SK-N-SH treated with all-trans-retinoic acid at 6 μM for 48 hours (cell line): ENCODE measurements at regions not wholly inside any gene's neighbourhood (a gene's known extent, or its start where the extent isn't known, plus 50 kb on each side); places are given as distances from the start of the nearest gene placed in this dataset.

Experiments
- ATAC-seq: fragments of 200-7000 bp; cut with Tn5 transposase; 3 replicates; pipeline ENCODE4 v1.9.1; 2020; ENCODE audit warnings: mild to moderate bottlenecking, moderate library complexity
- ARNTL ChIP-seq: fragments of 450-650 bp; formaldehyde crosslinking; IDR thresholded peaks from 2 replicates; pipeline ENCODE4 v1.5.0; 2020; ENCODE audit warnings: low read depth, mild to moderate bottlenecking, moderate library complexity, borderline replicate concordance
- CREB5 ChIP-seq: fragments of 250-450 bp; sonication (Bioruptor Pico); IDR thresholded peaks from 2 replicates; pipeline ENCODE4 v1.5.1; 2020; ENCODE audit warnings: low read depth, mild to moderate bottlenecking, moderate library complexity
- CSDC2 ChIP-seq: fragments of 250-450 bp; sonication (Bioruptor Pico); IDR thresholded peaks from 2 replicates; pipeline ENCODE4 v1.5.0; 2020; ENCODE audit warnings: mild to moderate bottlenecking, moderate library complexity
- CSRNP3 ChIP-seq: fragments of 250-450 bp; sonication (Bioruptor Pico); IDR thresholded peaks from 2 replicates; pipeline ENCODE4 v1.5.1; 2021; ENCODE audit warnings: mild to moderate bottlenecking, moderate library complexity
- ESRRG ChIP-seq: fragments of 250-450 bp; sonication (Bioruptor Pico); IDR thresholded peaks from 2 replicates; pipeline ENCODE4 v1.6.1; 2021; ENCODE audit warnings: mild to moderate bottlenecking
- GLIS3 ChIP-seq: fragments of 250-450 bp; sonication (Bioruptor Pico); IDR thresholded peaks from 2 replicates; pipeline ENCODE4 v1.5.0; 2020; ENCODE audit warnings: mild to moderate bottlenecking, moderate library complexity
- ISL1 ChIP-seq: fragments of 250-450 bp; sonication (Bioruptor Pico); IDR thresholded peaks from 2 replicates; pipeline ENCODE4 v2.1.2; 2022; ENCODE audit warnings: mild to moderate bottlenecking, moderate library complexity
- OSR1 ChIP-seq: fragments of 250-450 bp; sonication (Bioruptor Pico); IDR thresholded peaks from 2 replicates; pipeline ENCODE4 v1.8.0; 2022; ENCODE audit warnings: moderate library complexity, mild to moderate bottlenecking, inconsistent platforms
- PATZ1 ChIP-seq: fragments of 250-450 bp; sonication (Bioruptor Pico); IDR thresholded peaks from 2 replicates; pipeline ENCODE4 v1.8.0; 2020; ENCODE audit warnings: mild to moderate bottlenecking, moderate library complexity, borderline replicate concordance
- POU6F1 ChIP-seq: fragments of 250-450 bp; sonication (Bioruptor Pico); IDR thresholded peaks from 2 replicates; pipeline ENCODE4 v1.8.0; 2021; ENCODE audit warnings: low read depth, mild to moderate bottlenecking, moderate library complexity, borderline replicate concordance
- PPARA ChIP-seq: fragments of 250-450 bp; sonication (Bioruptor Pico); IDR thresholded peaks from 2 replicates; pipeline ENCODE4 v1.5.0; 2020; ENCODE audit warnings: mild to moderate bottlenecking, borderline replicate concordance
- RARB ChIP-seq: fragments of 250-450 bp; sonication (Bioruptor Pico); IDR thresholded peaks from 2 replicates; pipeline ENCODE4 v1.8.0; 2021; ENCODE audit warnings: mild to moderate bottlenecking, moderate library complexity
- SNAI2 ChIP-seq: fragments of 250-450 bp; sonication (Bioruptor Pico); IDR thresholded peaks from 2 replicates; pipeline ENCODE4 v1.5.0; 2020; ENCODE audit warnings: mild to moderate bottlenecking, moderate library complexity
- TCF4 ChIP-seq: fragments of 250-450 bp; sonication (Bioruptor Pico); IDR thresholded peaks from 2 replicates; pipeline ENCODE4 v1.8.0; 2021; ENCODE audit warnings: mild to moderate bottlenecking, moderate library complexity, borderline replicate concordance
- TOX ChIP-seq: fragments of 250-450 bp; sonication (Bioruptor Pico); IDR thresholded peaks from 2 replicates; pipeline ENCODE4 v1.8.0; 2021; ENCODE audit warnings: mild to moderate bottlenecking, moderate library complexity, borderline replicate concordance
- TSHZ2 ChIP-seq: fragments of 250-450 bp; sonication (Bioruptor Pico); IDR thresholded peaks from 2 replicates; pipeline ENCODE4 v1.5.0; 2020; ENCODE audit warnings: mild to moderate bottlenecking, moderate library complexity
- ZC3H10 ChIP-seq: fragments of 250-450 bp; sonication (Bioruptor Pico); IDR thresholded peaks from 2 replicates; pipeline ENCODE4 v1.5.1; 2021; ENCODE audit warnings: mild to moderate bottlenecking, moderate library complexity
- ZFP3 ChIP-seq: fragments of 250-450 bp; sonication (Bioruptor Pico); IDR thresholded peaks from 2 replicates; pipeline ENCODE4 v1.5.0; 2020; ENCODE audit warnings: mild to moderate bottlenecking, moderate library complexity
- ZFP30 ChIP-seq: fragments of 450-650 bp; formaldehyde crosslinking; IDR thresholded peaks from 2 replicates; pipeline ENCODE4 v1.5.0; 2022; ENCODE audit warnings: mild to moderate bottlenecking, moderate library complexity
- ZNF565 ChIP-seq: fragments of 450-650 bp; formaldehyde crosslinking; conservative IDR thresholded peaks from 2 replicates; pipeline ENCODE4 v1.5.0; 2020; ENCODE audit warnings: low read depth, mild to moderate bottlenecking, moderate library complexity
- ZNF70 ChIP-seq: fragments of 450-650 bp; formaldehyde crosslinking; IDR thresholded peaks from 2 replicates; pipeline ENCODE4 v1.5.0; 2020; ENCODE audit warnings: mild to moderate bottlenecking, moderate library complexity

- TF ChIP-seq RARB (no peak), ZNF565 (CRISPR knock-in tag) (no peak), ARNTL (CRISPR knock-in tag) (no peak), PPARA (CRISPR knock-in tag) (no peak), ZC3H10 (CRISPR knock-in tag) (no peak), GLIS3 (no peak), ISL1 (CRISPR knock-in tag) (no peak), ZFP3 (CRISPR knock-in tag) (no peak), TCF4 (CRISPR knock-in tag) (no peak), ESRRG (CRISPR knock-in tag) (no peak), ZNF70 (CRISPR knock-in tag) (no peak), POU6F1 (CRISPR knock-in tag) (no peak)
- TF ChIP-seq, all 23 proteins: peak for 0
- no peak for ATAC-seq
These were observed 282.3 kb upstream of the PRICKLE1 start for GRCh38 chr12:42871816-42872215.

- no peak for TF ChIP-seq POU6F1 (CRISPR knock-in tag)
- no peak for TF ChIP-seq TSHZ2
- no peak for TF ChIP-seq TCF4 (CRISPR knock-in tag)
- TF ChIP-seq ZNF70 (CRISPR knock-in tag): no peak
- no peak for TF ChIP-seq CSRNP3 (CRISPR knock-in tag)
- TF ChIP-seq, all 23 proteins: peak for 0
- ATAC-seq: no peak
These were observed 278.7 kb upstream of the PRICKLE1 start for GRCh38 chr12:42868291-42868690.

GRCh38 chr12:42865282-42865681, 275.7 kb upstream of the PRICKLE1 start:
- ATAC-seq: no peak
- no peak for TF ChIP-seq ZFP30
- no peak for TF ChIP-seq ZNF70 (CRISPR knock-in tag)
- no peak for TF ChIP-seq ESRRG (CRISPR knock-in tag)
- no peak for TF ChIP-seq TCF4 (CRISPR knock-in tag)
- TF ChIP-seq CREB5 (CRISPR knock-in tag): no peak
- no peak for TF ChIP-seq GLIS3
- TF ChIP-seq ZFP3 (CRISPR knock-in tag): no peak
- no peak for TF ChIP-seq PATZ1
- no peak for TF ChIP-seq ARNTL (CRISPR knock-in tag)
- no peak for TF ChIP-seq PPARA (CRISPR knock-in tag)
- TF ChIP-seq CSRNP3 (CRISPR knock-in tag): no peak
- TF ChIP-seq POU6F1 (CRISPR knock-in tag): no peak
- no peak for TF ChIP-seq OSR1
- TF ChIP-seq CSDC2 (CRISPR knock-in tag): no peak
- no peak for TF ChIP-seq SNAI2 (CRISPR knock-in tag)
- TF ChIP-seq TOX (CRISPR knock-in tag): no peak
